ENCODE measurements at regions not wholly inside any gene's neighbourhood (a gene's known extent, or its start where the extent isn't known, plus 50 kb on each side); places are given as distances from the start of the nearest gene placed in this dataset.

- Histone ChIP-seq H3K36me3 (ENCODE audit: insufficient read depth, insufficient read length, low read length) (no peaks in the 10 kb centered on the region), H3K4me3 (ENCODE audit: insufficient read length, low read depth) (no peak overlapping the region), H3K9ac (ENCODE audit: insufficient read length, low read depth) (no peak overlapping the region), H3K9me3 (ENCODE audit: insufficient read depth, low read length) (no peaks in the 10 kb centered on the region), H3K27me3 (ENCODE audit: insufficient read depth, insufficient read length) (no peaks in the 10 kb centered on the region), H3K4me1 (ENCODE audit: insufficient read depth, insufficient read length) (peaks cover 6% of the 10 kb centered on the region)
- no peak for DNase-seq (ENCODE audit: low read depth, low spot score)
- TF ChIP-seq ZNF274 (IDR thresholded peaks at IDR 0.05; ENCODE audit: low read depth, low read length) (no peak), YY1 (IDR thresholded peaks at IDR 0.05; ENCODE audit: insufficient read depth, insufficient read length) (no peak), SUZ12 (IDR thresholded peaks at IDR 0.05; ENCODE audit: extremely low read depth, insufficient read depth, insufficient read length) (no peak)
Observed at GRCh38 chr1:229058729-229059128, 212.2 kb upstream of the RAB4A start.

- Histone ChIP-seq H3K9me3 (ENCODE audit: insufficient read depth, low read length) (no peaks in the 10 kb centered on the region), H3K36me3 (ENCODE audit: insufficient read depth, insufficient read length, low read length) (no peaks in the 10 kb centered on the region), H3K4me1 (ENCODE audit: insufficient read depth, insufficient read length) (peaks cover 8% of the 10 kb centered on the region), H3K27me3 (ENCODE audit: insufficient read depth, insufficient read length) (no peaks in the 10 kb centered on the region), H3K4me3 (ENCODE audit: insufficient read length, low read depth) (no peak overlapping the region), H3K9ac (ENCODE audit: insufficient read length, low read depth) (no peak overlapping the region)
- TF ChIP-seq ZNF274 (IDR thresholded peaks at IDR 0.05; ENCODE audit: low read depth, low read length) (no peak), YY1 (IDR thresholded peaks at IDR 0.05; ENCODE audit: insufficient read depth, insufficient read length) (no peak), SUZ12 (IDR thresholded peaks at IDR 0.05; ENCODE audit: extremely low read depth, insufficient read depth, insufficient read length) (no peak)
- no peak for DNase-seq (ENCODE audit: low read depth, low spot score)
Observed at GRCh38 chr1:229059671-229060539, 211.0 kb upstream of the RAB4A start.

GRCh38 chr1:229062135-229062534 lies 208.8 kb upstream of the RAB4A start:
- Histone ChIP-seq H3K9ac (ENCODE audit: insufficient read length, low read depth) (no peak overlapping the region), H3K9me3 (ENCODE audit: insufficient read depth, low read length) (no peaks in the 10 kb centered on the region), H3K4me1 (ENCODE audit: insufficient read depth, insufficient read length) (peaks cover 8% of the 10 kb centered on the region), H3K36me3 (ENCODE audit: insufficient read depth, insufficient read length, low read length) (no peaks in the 10 kb centered on the region), H3K27me3 (ENCODE audit: insufficient read depth, insufficient read length) (peaks cover 8% of the 10 kb centered on the region), H3K4me3 (ENCODE audit: insufficient read length, low read depth) (no peak overlapping the region)
- TF ChIP-seq ZNF274 (IDR thresholded peaks at IDR 0.05; ENCODE audit: low read depth, low read length) (no peak), SUZ12 (IDR thresholded peaks at IDR 0.05; ENCODE audit: extremely low read depth, insufficient read depth, insufficient read length) (no peak), YY1 (IDR thresholded peaks at IDR 0.05; ENCODE audit: insufficient read depth, insufficient read length) (no peak)
- no peak for DNase-seq (ENCODE audit: low read depth, low spot score)

GRCh38 chr1:229063154-229063773 lies 207.6 kb upstream of the RAB4A start:
- H3K4me1 ChIP-seq (ENCODE audit: insufficient read depth, insufficient read length), result peaks cover 8% of the 10 kb centered on the region
- no peak for DNase-seq (ENCODE audit: low read depth, low spot score)
- H3K27me3 ChIP-seq (ENCODE audit: insufficient read depth, insufficient read length), result peaks cover 15% of the 10 kb centered on the region
- no peak overlapping the region for H3K4me3 ChIP-seq (ENCODE audit: insufficient read length, low read depth)
- no peaks in the 10 kb centered on the region for H3K36me3 ChIP-seq (ENCODE audit: insufficient read depth, insufficient read length, low read length)
- H3K9ac ChIP-seq (ENCODE audit: insufficient read length, low read depth), result no peak overlapping the region
- TF ChIP-seq ZNF274 (IDR thresholded peaks at IDR 0.05; ENCODE audit: low read depth, low read length) (no peak), SUZ12 (IDR thresholded peaks at IDR 0.05; ENCODE audit: extremely low read depth, insufficient read depth, insufficient read length) (no peak), YY1 (IDR thresholded peaks at IDR 0.05; ENCODE audit: insufficient read depth, insufficient read length) (no peak)
- H3K9me3 ChIP-seq (ENCODE audit: insufficient read depth, low read length), result no peaks in the 10 kb centered on the region

- no peak for DNase-seq (ENCODE audit: low read depth, low spot score)
- peaks cover 15% of the 10 kb centered on the region for H3K27me3 ChIP-seq (ENCODE audit: insufficient read depth, insufficient read length)
Observed at GRCh38 chr1:229064320-229065168, 206.4 kb upstream of the RAB4A start.

GRCh38 chr1:229065613-229066012 lies 205.3 kb upstream of the RAB4A start:
- Histone ChIP-seq H3K36me3 (ENCODE audit: insufficient read depth, insufficient read length, low read length) (no peaks in the 10 kb centered on the region), H3K27me3 (ENCODE audit: insufficient read depth, insufficient read length) (peaks cover 15% of the 10 kb centered on the region), H3K9ac (ENCODE audit: insufficient read length, low read depth) (no peak overlapping the region), H3K4me1 (ENCODE audit: insufficient read depth, insufficient read length) (peaks cover 5% of the 10 kb centered on the region), H3K9me3 (ENCODE audit: insufficient read depth, low read length) (no peaks in the 10 kb centered on the region), H3K4me3 (ENCODE audit: insufficient read length, low read depth) (no peak overlapping the region)
- no peak for TF ChIP-seq ZNF274 (IDR thresholded peaks at IDR 0.05; ENCODE audit: low read depth, low read length)
- DNase-seq (ENCODE audit: low read depth, low spot score), result no peak

More at GRCh38 chr1:229064320-229065168, 206.4 kb upstream of the RAB4A start:
- Histone ChIP-seq H3K4me3 (ENCODE audit: insufficient read length, low read depth) (no peak overlapping the region), H3K9me3 (ENCODE audit: insufficient read depth, low read length) (no peaks in the 10 kb centered on the region), H3K4me1 (ENCODE audit: insufficient read depth, insufficient read length) (peaks cover 5% of the 10 kb centered on the region), H3K36me3 (ENCODE audit: insufficient read depth, insufficient read length, low read length) (no peaks in the 10 kb centered on the region), H3K9ac (ENCODE audit: insufficient read length, low read depth) (no peak overlapping the region)
- no peak for TF ChIP-seq YY1 (IDR thresholded peaks at IDR 0.05; ENCODE audit: insufficient read depth, insufficient read length)
- no peak for TF ChIP-seq SUZ12 (IDR thresholded peaks at IDR 0.05; ENCODE audit: extremely low read depth, insufficient read depth, insufficient read length)
- no peak for TF ChIP-seq ZNF274 (IDR thresholded peaks at IDR 0.05; ENCODE audit: low read depth, low read length)

- Histone ChIP-seq H3K9me3 (ENCODE audit: insufficient read depth, low read length) (no peaks in the 10 kb centered on the region), H3K36me3 (ENCODE audit: insufficient read depth, insufficient read length, low read length) (no peaks in the 10 kb centered on the region), H3K4me1 (ENCODE audit: insufficient read depth, insufficient read length) (peaks cover 5% of the 10 kb centered on the region), H3K4me3 (ENCODE audit: insufficient read length, low read depth) (no peak overlapping the region), H3K9ac (ENCODE audit: insufficient read length, low read depth) (no peak overlapping the region), H3K27me3 (ENCODE audit: insufficient read depth, insufficient read length) (peaks cover 15% of the 10 kb centered on the region)
- TF ChIP-seq YY1 (IDR thresholded peaks at IDR 0.05; ENCODE audit: insufficient read depth, insufficient read length) (no peak), ZNF274 (IDR thresholded peaks at IDR 0.05; ENCODE audit: low read depth, low read length) (no peak), SUZ12 (IDR thresholded peaks at IDR 0.05; ENCODE audit: extremely low read depth, insufficient read depth, insufficient read length) (no peak)
- no peak for DNase-seq (ENCODE audit: low read depth, low spot score)
Observed at GRCh38 chr1:229066591-229066990, 204.3 kb upstream of the RAB4A start.

All from NT2/D1 (cell line).